OCI-LY7 (cell line): ENCODE measurements at regions not wholly inside any gene's neighbourhood (a gene's known extent, or its start where the extent isn't known, plus 50 kb on each side); places are given as distances from the start of the nearest gene placed in this dataset.
"Not testable (repeated sequence)": the region's sequence is repeated elsewhere in the genome, so short reads cannot be mapped to it uniquely, and the experiment has no call there.

Experiments used
- BruUV-seq: library from RNA; stranded (reverse); fragments of 400-500 nt; replicated peaks from 2 replicates; lab custom pipeline; 2021; lab: Mats Ljungman, UMichigan
- CTCF ChIA-PET: fragments of 300-600 bp; sonication (Branson Sonifier 250); formaldehyde crosslinking; loops from one replicate; lab custom pipeline; 2022; ENCODE audit warnings: antibody characterized with exemption; ENCODE audit not compliant: unreplicated experiment; lab: Charles Lee
- POLR2A ChIA-PET: fragments of 300-600 bp; sonication (Branson Sonifier 250); formaldehyde crosslinking; loops from one replicate; lab custom pipeline; 2022; ENCODE audit warnings: antibody characterized with exemption; lab: Charles Lee
- DNase-seq: peaks from one replicate; pipeline ENCODE4 v3.0.0-alpha.2; 2015; ENCODE audit warnings: low spot score
- H2AFZ ChIP-seq: fragments of 200-600 bp; sonication (generic), shearing (Covaris generic); 2 replicates; pipeline ENCODE4 v1.6.1; 2014; ENCODE audit warnings: mild to moderate bottlenecking, antibody characterized with exemption, low read length, moderate library complexity
- H3K27ac ChIP-seq: fragments of 200-600 bp; sonication (generic); 2 replicates; pipeline ENCODE4 v1.5.1; 2014; ENCODE audit warnings: mixed run types, low read depth, mild to moderate bottlenecking, moderate library complexity, low read length, inconsistent platforms; ENCODE audit not compliant: poor library complexity, severe bottlenecking
- H3K36me3 ChIP-seq: fragments of 200-600 bp; sonication (generic); 2 replicates; pipeline ENCODE4 v1.6.1; 2014; ENCODE audit warnings: mild to moderate bottlenecking, antibody characterized with exemption, low read length, moderate library complexity, mixed read lengths; ENCODE audit not compliant: insufficient read depth
- H3K4me1 ChIP-seq: fragments of 200-600 bp; sonication (generic); 2 replicates; pipeline ENCODE4 v1.5.1; 2014; ENCODE audit warnings: mild to moderate bottlenecking, low read length; ENCODE audit not compliant: insufficient read depth, poor library complexity, severe bottlenecking
- H3K4me2 ChIP-seq: fragments of 200-600 bp; sonication (generic); 2 replicates; pipeline ENCODE4 v1.6.1; 2014; ENCODE audit warnings: mild to moderate bottlenecking, low read length
- H3K4me3 ChIP-seq: fragments of 200-600 bp; sonication (generic); 2 replicates; pipeline ENCODE4 v1.5.1; 2014; ENCODE audit warnings: mild to moderate bottlenecking, low read depth, low read length; ENCODE audit not compliant: poor library complexity, severe bottlenecking
- H3K79me2 ChIP-seq: fragments of 200-600 bp; sonication (generic); 2 replicates; pipeline ENCODE4 v1.6.1; 2016; ENCODE audit warnings: low read depth, mild to moderate bottlenecking, low read length, moderate library complexity, mixed read lengths; ENCODE audit not compliant: insufficient read depth
- H3K9me2 ChIP-seq: fragments of 200-600 bp; sonication (generic); 2 replicates; pipeline ENCODE4 v1.6.1; 2016; ENCODE audit warnings: mild to moderate bottlenecking, low read length, mixed read lengths; ENCODE audit not compliant: insufficient read depth
- H3K9me3 ChIP-seq: fragments of 200-600 bp; sonication (generic); 2 replicates; pipeline ENCODE4 v1.6.1; 2014; ENCODE audit warnings: mild to moderate bottlenecking, mixed run types, low read length, mixed read lengths
- H4K20me1 ChIP-seq: fragments of 200-600 bp; sonication (generic); 2 replicates; pipeline ENCODE4 v1.6.1; 2014; ENCODE audit warnings: mild to moderate bottlenecking, antibody characterized with exemption, low read length, moderate library complexity, mixed read lengths; ENCODE audit not compliant: insufficient read depth
- CTCF ChIP-seq: fragments of 200-600 bp; sonication (generic); conservative IDR thresholded peaks from 2 replicates; pipeline ENCODE4 v1.5.1; 2014; ENCODE audit warnings: mild to moderate bottlenecking, antibody characterized with exemption, low read length, moderate library complexity, mixed read lengths
- EZH2phosphoT487 ChIP-seq: fragments of 200-600 bp; sonication (generic); IDR thresholded peaks from 2 replicates; pipeline ENCODE4 v1.6.1; 2018; ENCODE audit warnings: low read depth, borderline replicate concordance, mild to moderate bottlenecking, mixed run types, antibody characterized with exemption, low read length, moderate library complexity, mixed read lengths
- intact Hi-C: fragments of 100-400 bp; cut with micrococcal nuclease; formaldehyde crosslinking; loops from one replicate; pipeline ENCODE4 v1.10.0; 2022; ENCODE audit not compliant: unreplicated experiment

GRCh38 chr14:105944632-105945610, 418.5 kb downstream of the TMEM121 start:
- no peaks in the 10 kb centered on the region for H4K20me1 ChIP-seq
- BruUV-seq = no TSS peak
- intact Hi-C loops = no loop called here
- TF ChIP-seq EZH2phosphoT487 (no peak), CTCF (no peak)
- H3K79me2 ChIP-seq = no peaks in the 10 kb centered on the region
- H3K9me3 ChIP-seq = no peaks in the 10 kb centered on the region
- no peak for DNase-seq
- H3K36me3 ChIP-seq = no peaks in the 10 kb centered on the region
- H3K4me1 ChIP-seq = no peaks in the 10 kb centered on the region
- no peak overlapping the region for H3K4me2 ChIP-seq
- POLR2A ChIA-PET = no interaction called here
- no peaks in the 10 kb centered on the region for H3K9me2 ChIP-seq
- no peak overlapping the region for H2AFZ ChIP-seq
- H3K27ac ChIP-seq = no peak overlapping the region
- CTCF ChIA-PET = no interaction called here
- H3K4me3 ChIP-seq = no peak overlapping the region

- TF ChIP-seq CTCF (no peak), EZH2phosphoT487 (no peak)
- ChIA-PET POLR2A (no interaction called here), CTCF (no interaction called here)
- Histone ChIP-seq H3K4me2 (no peak overlapping the region), H3K9me3 (no peaks in the 10 kb centered on the region), H3K9me2 (no peaks in the 10 kb centered on the region), H3K36me3 (no peaks in the 10 kb centered on the region), H3K4me1 (no peaks in the 10 kb centered on the region), H2AFZ (no peak overlapping the region), H4K20me1 (no peaks in the 10 kb centered on the region), H3K27ac (no peak overlapping the region), H3K4me3 (no peak overlapping the region), H3K79me2 (no peaks in the 10 kb centered on the region)
- DNase-seq = no peak
- intact Hi-C loops = no loop called here
- BruUV-seq = no TSS peak
Measured at GRCh38 chr14:105945896-105946295, 419.5 kb downstream of the TMEM121 start.

GRCh38 chr14:105947599-105947998, 421.2 kb downstream of the TMEM121 start:
- Histone ChIP-seq H3K4me3 (no peak overlapping the region), H3K79me2 (no peaks in the 10 kb centered on the region), H4K20me1 (no peaks in the 10 kb centered on the region), H3K27ac (no peak overlapping the region), H3K9me2 (no peaks in the 10 kb centered on the region), H3K36me3 (no peaks in the 10 kb centered on the region), H3K4me2 (no peak overlapping the region), H3K4me1 (no peaks in the 10 kb centered on the region), H2AFZ (no peak overlapping the region), H3K9me3 (no peaks in the 10 kb centered on the region)
- BruUV-seq = no TSS peak
- no peak for TF ChIP-seq EZH2phosphoT487
- no peak for TF ChIP-seq CTCF
- DNase-seq = no peak
- ChIA-PET CTCF (no interaction called here), POLR2A (no interaction called here)
- intact Hi-C loops = no loop called here

GRCh38 chr14:105948955-105949354, 422.6 kb downstream of the TMEM121 start:
- intact Hi-C loops, POLR2A ChIA-PET, H3K4me1 ChIP-seq, CTCF ChIA-PET, H2AFZ ChIP-seq, H3K4me3 ChIP-seq, H3K4me2 ChIP-seq, H3K27ac ChIP-seq, H3K9me3 ChIP-seq, DNase-seq, H4K20me1 ChIP-seq, H3K79me2 ChIP-seq, H3K9me2 ChIP-seq, BruUV-seq, H3K36me3 ChIP-seq: not testable (repeated sequence)
